HG02798 (cell line): ENCODE measurements at regions not wholly inside any gene's neighbourhood (a gene's known extent, or its start where the extent isn't known, plus 50 kb on each side); places are given as distances from the start of the nearest gene placed in this dataset.
"Not testable (repeated sequence)": the region's sequence is repeated elsewhere in the genome, so short reads cannot be mapped to it uniquely, and the experiment has no call there.

Experiments
- ATAC-seq: cut with Tn5 transposase; IDR thresholded peaks from one replicate; pipeline ENCODE4 v1.9.1; 2021; ENCODE audit warnings: mild to moderate bottlenecking; ENCODE audit not compliant: unreplicated experiment, poor library complexity

DNA sequence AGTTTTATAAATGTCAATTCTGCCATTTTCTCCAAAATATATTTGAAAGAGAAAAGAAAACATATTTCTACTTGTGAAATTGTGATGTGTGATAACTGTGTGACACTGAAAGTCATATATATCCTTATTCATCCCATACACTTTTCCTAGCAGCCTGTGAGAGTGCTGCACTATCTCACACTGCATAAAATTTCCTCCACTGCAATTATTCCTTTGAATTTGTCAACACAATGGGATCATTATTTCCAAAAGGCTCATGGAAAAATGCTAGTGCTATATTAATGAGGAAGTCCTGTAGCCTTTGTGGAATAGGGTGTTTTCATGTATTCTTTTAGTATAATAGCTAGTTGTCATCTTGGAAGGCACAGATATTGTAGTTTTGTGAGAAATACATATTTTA is 504.1 kb downstream of the RPL10L start:
- no peak for ATAC-seq

DNA sequence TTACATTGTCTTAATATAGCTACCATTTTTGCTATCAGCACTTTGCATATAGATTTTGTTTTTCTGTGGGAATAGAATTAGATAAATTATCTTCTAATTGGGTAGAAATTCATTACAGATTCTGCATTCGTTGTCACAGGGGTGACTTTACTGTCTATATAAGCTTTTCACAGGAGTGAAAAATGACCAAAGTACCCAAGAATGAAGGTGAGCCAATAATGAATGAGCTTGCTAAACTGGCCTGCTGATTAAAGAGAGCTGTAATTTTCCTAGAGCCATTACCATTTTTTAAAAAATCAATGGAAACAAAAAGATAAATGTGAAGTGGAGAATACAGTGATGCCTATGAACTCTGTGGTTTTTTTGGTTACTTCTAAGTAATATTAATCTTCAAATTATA is 504.6 kb downstream of the RPL10L start:
- ATAC-seq, result no peak

DNA sequence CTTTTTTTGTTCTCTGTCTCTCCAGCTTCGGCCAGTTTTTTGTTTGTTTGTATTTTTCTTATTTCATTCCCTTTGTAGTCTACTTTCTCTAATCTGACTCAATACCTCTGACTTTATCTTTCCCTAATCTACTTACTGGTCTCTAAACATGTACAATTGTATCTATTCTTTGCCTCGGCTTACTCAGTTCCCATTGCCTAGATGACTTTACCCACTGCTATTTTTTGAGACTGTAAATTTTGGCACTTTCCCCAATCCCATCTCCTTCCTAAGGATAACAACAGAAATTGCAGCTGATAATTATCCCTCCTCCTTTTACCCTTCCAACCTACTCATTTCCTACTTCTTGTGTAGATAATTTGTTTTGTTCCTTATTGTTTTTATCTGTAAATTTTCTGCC is 511.1 kb downstream of the RPL10L start:
- ATAC-seq, result no peak

DNA sequence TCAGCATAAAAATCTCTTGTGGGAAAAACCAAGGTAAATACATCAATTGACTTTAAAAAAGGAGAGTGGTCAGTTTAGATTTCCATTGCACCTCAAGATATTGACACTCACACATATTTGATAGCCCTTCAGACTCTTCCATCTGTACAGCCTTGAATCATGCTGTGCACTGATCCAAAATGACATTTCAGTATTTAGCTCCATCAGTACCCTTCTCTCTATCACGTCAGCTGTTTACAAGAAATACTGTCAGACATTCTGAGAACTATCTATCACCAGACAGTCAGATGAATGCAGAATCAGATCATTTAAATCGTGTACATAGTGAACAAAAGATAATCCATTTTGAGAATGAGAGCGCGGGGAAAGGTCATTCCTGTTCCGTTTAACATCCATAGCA is 511.9 kb downstream of the RPL10L start:
- no peak for ATAC-seq

DNA sequence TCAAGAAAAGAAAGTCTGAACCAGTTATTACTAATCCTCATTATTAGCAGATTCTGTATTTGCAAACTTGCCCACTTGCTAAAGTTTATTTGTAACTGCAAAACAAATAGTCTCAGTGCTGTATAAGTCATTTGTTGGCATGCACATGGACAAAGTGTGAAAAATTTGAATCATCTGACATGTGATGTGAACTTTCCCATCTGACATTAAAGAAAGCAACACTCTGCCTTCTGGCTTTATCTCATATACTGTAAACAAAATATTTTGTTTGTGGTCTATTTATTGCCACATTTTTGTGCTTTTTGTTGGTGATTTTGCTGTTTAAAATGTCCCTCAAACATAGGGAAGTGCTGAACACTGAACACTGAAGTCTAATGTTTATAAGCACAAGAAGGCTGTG is 513.8 kb downstream of the RPL10L start:
- ATAC-seq, result no peak

DNA sequence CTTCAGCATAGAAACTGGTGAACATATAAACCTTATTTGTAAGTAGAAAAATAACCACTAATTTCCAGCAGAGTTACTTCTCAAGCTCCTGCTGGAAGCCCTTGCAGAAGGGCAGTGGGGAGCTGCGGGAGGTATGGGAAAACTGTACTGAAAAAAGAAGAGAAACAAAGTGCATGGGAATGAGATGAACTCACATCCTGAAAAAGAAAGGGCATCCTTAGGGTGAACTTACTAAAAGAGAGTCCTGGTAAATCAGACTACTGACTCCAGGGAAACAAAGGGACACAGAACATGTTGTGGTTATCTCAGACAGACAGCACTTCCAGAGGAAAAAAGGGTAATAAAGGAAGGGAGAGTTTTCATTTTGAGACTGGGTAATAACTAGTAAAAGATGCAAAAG is 515.1 kb downstream of the RPL10L start:
- ATAC-seq, result no peak

DNA sequence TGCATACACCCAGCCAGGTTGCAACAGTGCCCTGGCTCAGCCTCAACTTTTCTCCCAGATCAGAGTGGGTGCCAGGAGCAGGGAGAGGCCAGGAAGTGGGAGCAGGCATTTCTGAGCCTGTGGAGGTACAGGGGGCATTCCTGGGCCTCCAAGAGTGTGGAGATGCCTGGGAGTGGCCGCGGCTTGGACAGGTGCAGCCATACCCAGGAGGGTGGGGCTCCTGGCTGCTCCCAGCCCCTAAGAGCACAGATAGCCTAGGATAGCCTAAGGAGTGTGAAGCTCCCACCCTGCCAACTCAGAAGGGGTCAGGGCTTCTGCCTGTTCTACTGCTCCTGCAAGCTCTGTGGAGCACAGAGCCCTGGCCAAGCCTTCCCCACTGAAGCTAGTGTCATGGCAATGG is 543.4 kb downstream of the RPL10L start:
- ATAC-seq, result no peak

DNA sequence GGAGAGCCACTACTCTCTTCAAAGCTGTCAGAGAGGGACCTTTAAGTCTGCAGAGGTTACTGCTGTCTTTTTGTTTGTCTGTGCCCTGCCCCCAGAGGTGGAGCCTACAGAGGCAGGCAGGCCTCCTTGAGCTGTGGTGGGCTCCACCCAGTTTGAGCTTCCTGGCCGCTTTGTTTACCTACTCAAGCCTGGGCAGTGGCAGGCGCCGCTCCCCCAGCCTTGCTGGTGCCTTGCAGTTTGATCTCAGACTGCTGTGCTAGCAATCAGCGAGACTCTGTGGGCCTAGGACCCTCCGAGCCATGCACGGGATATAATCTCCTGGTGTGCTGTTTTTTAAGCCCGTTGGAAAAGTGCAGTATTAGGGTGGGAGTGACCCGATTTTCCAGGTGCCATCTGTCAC is 550.7 kb downstream of the RPL10L start:
- ATAC-seq, result not testable (repeated sequence)

DNA sequence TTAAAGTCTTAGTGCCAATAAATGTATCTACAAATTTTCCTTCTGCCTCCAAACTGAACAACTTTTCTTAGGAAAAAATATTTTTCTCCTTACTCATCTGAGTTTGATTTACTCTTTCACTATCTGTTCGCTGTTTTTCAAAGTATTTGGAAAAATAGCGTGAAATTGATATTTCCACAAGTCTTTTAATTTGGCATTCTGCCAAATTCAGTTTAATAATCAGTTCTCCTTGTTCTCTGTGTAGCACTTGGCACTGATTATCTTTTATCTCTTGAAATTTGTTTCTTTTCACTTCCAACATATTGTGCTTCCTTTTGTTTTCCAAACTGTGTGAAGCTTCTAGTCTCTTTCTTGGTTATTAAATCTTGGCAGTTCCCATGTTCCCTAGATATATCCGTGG is 559.8 kb downstream of the RPL10L start:
- ATAC-seq, result no peak

DNA sequence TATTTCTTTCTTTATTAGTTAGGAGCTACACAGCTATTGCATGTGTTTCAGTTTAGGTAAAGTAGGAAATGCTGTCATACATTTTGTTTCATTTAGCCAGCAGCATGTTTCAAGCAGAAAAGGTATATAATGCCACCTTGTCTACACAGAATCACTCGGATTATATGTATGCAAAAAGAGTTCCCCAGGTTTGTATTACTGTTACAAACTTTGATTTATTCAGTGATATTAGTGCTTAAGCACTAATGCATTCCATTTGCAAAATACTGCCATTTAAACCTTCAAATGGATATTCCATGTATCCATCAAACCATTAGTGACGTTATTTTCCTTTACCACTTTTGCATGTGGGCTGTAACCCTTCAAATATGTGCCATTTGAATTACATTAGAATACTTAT is 564.0 kb downstream of the RPL10L start:
- ATAC-seq, result no peak

DNA sequence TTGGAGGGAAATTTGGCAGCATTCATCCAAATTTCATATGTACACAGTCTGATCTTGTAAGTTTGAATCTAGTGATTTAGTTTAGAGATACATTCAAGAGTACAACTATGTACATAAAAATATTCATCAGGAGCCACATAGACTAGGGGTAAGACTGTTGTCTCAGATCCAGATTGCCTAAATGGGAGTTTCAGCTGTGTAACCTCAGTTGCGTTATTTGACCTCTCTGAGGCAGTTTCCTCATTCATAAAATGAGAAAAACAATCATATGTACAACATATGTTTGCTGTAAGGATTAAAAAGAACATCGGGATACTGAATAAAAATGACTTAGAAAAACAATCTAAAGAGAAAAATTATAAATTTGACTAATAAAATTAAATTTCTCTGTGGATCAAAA is 577.5 kb downstream of the RPL10L start:
- ATAC-seq, result no peak

DNA sequence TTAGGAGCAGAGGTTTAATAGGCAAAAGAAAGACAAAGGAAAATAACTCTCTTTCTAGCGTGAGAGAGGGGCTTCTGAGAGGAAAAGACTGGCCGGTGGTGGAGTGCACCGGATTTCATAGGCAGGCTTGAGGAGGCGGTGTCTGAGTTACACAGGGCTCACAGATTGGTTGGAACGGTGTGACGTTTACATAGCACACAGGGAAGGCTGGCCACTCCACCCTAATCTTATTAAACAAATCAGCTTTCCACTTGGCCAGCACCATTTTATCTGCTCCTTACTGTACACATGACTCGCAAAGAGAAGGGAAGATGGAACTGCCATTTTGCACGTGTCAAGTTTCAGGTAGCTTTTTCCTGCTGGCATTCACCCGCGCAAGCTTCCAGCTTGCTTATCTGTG is 587.7 kb downstream of the RPL10L start:
- ATAC-seq, result no peak

DNA sequence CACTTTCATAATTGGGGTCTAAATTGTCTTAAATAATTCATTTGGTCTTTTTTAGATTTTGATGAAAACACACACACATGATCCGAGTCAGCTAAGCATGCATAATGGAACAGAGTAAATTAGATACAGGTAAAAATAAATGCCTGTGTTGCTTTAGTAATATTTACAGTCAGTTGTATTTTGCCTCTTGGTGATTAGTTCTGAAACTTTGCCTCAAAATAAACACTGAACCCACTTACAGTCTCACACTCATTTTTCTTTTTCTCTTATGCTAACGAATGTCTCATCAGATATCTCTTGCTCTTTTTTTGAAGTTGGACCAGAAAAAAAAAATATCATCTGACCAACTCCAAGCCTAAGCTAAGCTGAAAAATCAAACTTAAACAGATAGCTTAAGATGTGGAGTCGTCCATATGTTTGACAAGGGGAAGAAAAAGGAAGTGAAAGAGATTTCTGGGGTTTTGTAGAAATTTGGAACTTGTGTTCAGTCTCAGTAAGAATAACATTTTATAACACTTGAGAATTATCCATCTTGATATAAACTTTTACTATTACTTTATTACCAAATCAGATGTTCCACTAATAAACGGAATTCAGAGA is 592.5 kb downstream of the RPL10L start:
- no peak for ATAC-seq

DNA sequence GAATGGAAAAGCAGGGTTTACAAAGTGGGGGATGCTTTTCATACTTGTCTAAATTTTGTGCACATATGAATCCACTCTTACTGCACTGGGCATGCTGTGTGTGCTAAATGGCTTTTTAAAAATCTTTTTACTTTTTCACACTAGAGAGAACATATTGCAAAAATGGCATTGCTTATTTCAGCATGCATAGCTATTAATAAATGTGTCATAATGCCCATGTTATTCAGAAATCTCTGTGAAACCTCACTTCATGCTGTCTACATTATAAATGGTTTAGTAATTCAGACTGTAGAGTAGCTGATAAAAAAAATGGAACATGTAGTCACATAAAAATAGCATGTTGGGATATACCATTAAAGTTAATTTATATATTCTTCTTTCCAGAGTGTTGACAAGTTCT is 593.8 kb downstream of the RPL10L start:
- ATAC-seq, result no peak

DNA sequence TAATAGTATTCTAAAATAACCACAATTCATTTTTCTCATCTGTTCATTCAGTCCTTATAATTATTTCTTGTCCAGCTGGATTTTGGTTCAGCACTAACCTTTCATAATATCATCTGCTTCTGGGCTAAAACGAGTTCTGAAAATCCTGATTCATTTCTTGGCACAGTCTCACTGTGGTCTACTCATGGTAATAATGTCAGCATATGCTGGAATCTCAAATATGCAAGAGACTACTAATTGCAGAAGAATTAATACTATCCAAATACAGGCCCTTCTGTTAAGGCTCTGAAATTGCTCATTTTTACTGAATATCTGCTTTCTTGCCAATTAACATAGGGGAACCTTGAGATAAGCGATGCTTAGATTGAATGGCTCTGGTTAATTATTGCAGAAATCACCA is 597.1 kb downstream of the RPL10L start:
- ATAC-seq, result no peak

DNA sequence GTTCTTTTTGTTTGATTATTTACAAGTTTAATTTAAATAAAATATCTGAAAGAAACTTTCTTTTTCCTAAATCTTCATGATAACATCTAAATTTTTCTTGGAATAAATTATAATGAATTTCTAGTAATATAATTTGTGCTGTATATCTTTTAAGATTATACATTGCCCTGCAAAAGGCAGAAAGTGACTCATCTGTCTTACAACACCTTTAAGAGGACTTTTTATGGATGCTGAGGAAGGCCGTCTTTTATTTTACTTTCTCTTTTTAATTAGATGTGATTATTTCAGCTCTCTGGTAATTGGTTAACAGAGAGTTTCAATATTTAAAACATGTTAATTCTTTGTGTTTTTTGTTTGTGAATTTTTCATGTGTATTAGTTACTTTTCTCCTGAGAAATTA is 598.4 kb downstream of the RPL10L start:
- ATAC-seq, result no peak

DNA sequence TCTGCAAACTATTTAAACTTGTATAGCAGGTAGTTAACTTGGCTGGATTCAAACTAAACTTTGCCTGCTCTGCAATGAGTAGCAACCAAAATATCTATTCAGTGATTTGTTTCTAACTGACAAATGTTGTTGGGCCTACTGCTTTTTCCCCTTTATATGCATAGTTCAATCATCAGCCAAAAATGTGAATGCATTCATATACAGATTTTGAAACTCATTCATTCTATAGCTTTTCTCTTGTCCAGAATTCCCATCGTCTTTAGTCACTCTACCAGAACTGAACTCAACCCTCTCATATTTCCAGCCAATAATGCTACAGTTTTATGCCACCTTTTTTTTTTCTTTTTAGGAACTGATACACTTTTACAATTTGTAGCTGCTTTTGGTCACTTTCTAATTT is 599.8 kb downstream of the RPL10L start:
- ATAC-seq, result no peak

DNA sequence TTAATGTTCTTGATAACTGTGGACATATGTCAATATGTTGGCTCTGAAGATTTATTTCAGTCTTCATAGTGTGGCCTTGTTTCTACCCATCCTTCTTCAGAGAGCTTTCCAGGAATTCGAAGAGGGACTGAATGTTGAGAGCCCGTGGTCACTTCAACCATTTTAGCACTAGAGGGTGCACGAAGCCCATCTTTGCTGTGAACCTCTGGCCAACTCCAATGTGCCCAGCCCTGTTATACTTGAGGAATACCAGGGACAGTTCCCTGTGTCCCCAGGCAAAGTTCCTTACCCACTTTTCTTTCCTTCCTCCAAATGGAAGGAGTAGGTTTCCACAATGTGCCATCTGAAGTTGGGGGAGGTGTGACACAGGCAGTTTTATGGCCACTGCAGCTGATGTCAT is 603.5 kb downstream of the RPL10L start:
- no peak for ATAC-seq

DNA sequence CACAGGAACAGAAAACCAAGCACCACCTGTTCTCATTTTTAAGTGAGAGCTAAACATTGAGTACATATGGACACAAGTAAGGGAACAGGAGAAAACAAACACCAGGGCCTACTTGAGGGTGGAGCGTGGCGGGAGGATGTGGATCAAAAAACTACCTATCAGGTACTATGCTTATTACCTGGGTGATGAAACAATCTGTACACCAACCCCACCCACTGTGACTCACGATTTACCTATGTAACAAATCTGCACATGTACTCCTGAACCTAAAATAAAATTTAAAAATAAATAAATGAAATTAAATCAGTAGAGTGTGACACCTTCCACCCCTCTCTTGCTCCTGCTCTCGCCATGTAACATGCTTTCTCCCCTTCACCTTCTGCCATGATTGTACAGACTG is 615.5 kb downstream of the RPL10L start:
- no peak for ATAC-seq

DNA sequence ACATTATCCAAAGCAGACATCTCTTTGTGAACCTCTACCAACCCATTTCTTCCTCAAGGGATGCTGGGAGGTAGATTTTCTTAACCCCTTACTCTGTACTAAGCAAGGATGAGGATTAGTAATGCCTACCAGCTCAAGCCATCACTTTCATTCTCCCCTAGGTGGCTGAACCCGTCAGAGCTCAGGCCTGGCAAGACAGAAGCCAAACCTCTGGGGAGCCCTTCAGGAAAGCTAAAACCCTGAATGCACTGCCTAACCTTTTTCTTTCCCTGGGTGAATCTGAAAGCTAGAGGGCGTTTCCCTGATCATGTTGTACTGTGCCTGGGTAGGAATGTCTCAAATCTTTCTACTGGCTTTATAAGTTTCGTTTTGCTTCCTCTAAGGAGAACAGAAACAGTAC is 617.3 kb downstream of the RPL10L start:
- no peak for ATAC-seq

DNA sequence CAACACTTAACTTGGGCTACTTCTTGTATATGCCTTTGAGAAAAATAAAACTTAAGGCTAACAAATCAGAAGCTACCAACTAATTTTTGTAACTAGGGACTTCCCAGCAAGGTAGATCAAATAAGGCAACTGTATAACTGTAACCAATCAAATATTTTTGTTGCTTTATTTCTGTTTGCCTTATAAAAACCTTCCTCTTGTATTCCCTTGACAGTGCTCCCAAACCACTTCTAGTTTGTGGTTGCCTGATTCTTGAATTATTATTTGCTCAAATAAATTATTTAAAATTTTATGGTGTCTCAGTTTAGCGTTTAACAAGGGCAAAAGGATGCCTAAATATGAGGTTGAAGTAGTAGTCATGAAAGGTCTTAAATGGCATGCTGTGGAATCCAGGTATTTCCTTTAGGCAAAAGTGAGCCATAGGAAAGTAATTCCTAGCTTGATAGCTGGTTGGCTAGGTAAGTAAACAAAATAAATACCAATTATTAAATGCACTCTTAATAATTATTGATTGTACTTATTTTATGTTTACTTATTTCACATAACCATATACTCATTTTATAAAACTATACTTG is 632.6 kb downstream of the RPL10L start:
- no peak for ATAC-seq

DNA sequence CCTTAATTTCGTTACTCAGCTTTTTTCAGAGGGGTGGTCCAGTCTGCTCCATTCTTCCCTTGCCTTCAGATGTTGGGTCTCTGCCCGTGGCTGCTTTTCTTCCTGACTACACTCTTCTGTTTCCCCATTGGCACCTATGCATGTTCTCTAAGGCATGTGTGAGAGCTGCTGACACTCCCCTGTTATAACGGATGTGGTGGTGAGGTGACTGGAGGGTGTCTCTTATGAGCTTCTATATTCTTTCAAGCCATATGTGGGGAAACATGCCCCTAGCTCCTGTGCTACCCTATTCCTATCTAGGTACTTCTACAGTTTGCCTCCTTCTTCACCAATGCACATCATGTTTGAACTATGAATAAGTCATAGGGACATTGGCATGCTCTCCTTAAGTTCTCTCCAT is 643.2 kb downstream of the RPL10L start:
- no peak for ATAC-seq

DNA sequence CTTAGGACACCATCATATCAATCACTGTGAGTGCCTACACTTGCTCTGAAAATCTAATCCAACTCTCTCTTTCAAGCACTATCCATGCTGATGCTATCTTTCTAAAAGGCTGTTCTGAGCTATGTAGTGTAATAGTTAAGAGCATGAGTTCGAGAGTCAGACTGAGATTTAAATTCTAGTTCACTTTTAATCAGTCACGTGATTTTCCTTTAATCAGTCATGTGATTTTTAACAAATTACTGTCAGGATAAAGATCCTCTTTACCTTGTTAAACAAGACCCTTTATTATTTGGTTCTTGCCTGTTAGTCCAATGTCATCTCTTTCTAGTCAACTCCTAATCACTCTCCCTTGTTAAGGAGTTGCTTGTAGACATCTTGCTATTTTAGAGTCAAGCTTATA is 653.0 kb downstream of the RPL10L start:
- no peak for ATAC-seq
